AG09309 (cell line): ENCODE measurements at regions not wholly inside any gene's neighbourhood (a gene's known extent, or its start where the extent isn't known, plus 50 kb on each side); places are given as distances from the start of the nearest gene placed in this dataset.
A peak's percentile ranks its signal among the peaks of the same experiment; 100 is the strongest.

ENCODE experiments used
- DNase-seq: peaks from one replicate; pipeline ENCODE4 v3.0.0-alpha.2; 2010; ENCODE audit warnings: low read depth
- H3K4me3 ChIP-seq: 2 replicates; pipeline ENCODE4 v1.5.1; 2011; ENCODE audit warnings: mild to moderate bottlenecking, low read depth, low read length, moderate library complexity; ENCODE audit not compliant: control insufficient read depth
- TF ChIP-seq, protein P1 (sequence below): IDR thresholded peaks from 2 replicates; pipeline ENCODE4 v1.5.1; 2011; ENCODE audit warnings: mild to moderate bottlenecking, low read depth, low read length, inconsistent platforms; ENCODE audit not compliant: insufficient read depth, control insufficient read depth; ENCODE audit errors: missing control alignments

DNA sequence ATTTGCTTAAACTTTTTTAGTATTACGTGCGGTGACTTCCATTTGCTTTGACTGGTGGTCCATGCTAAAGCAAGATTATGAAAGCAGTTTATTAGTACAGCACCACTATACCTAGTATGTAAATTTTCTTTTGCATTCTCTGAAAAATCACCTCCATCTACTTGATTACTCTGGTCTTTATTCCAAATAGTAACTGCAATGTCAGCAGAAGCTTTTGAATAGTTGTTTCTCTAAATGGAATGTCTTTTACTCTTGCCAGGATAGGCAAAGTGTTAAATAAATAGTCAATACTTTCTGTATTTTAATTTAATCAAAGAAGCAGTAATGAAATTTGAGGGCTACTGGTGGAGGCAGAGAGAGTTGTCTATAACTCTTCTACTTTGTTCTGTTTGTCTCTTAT is 167.2 kb upstream of the SLC4A4 start:
- no peak overlapping the region for H3K4me3 ChIP-seq
- TF ChIP-seq, protein P1, sequence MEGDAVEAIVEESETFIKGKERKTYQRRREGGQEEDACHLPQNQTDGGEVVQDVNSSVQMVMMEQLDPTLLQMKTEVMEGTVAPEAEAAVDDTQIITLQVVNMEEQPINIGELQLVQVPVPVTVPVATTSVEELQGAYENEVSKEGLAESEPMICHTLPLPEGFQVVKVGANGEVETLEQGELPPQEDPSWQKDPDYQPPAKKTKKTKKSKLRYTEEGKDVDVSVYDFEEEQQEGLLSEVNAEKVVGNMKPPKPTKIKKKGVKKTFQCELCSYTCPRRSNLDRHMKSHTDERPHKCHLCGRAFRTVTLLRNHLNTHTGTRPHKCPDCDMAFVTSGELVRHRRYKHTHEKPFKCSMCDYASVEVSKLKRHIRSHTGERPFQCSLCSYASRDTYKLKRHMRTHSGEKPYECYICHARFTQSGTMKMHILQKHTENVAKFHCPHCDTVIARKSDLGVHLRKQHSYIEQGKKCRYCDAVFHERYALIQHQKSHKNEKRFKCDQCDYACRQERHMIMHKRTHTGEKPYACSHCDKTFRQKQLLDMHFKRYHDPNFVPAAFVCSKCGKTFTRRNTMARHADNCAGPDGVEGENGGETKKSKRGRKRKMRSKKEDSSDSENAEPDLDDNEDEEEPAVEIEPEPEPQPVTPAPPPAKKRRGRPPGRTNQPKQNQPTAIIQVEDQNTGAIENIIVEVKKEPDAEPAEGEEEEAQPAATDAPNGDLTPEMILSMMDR = no peak
- DNase-seq = no peak

DNA sequence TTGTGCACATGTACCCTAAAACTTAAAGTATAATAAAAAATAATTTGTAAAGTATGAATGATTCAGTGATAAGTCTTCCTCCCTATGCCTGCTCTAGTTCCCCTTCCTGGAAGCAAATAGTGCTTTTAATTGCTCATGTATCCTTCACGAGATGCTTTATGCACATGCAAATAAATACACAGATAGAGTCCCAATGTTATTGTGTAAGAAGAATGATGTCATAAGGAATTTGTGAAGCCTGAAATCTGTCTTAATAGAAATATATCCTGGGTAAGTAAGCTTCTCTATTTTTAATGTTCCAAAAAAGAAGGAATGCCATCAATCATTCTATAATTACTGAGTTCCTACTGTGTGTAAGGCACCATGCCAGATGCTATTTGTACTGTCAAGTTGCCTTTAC is 157.5 kb upstream of the SLC4A4 start:
- TF ChIP-seq, protein P1 = no peak
- DNase-seq = no peak
- no peak overlapping the region for H3K4me3 ChIP-seq

DNA sequence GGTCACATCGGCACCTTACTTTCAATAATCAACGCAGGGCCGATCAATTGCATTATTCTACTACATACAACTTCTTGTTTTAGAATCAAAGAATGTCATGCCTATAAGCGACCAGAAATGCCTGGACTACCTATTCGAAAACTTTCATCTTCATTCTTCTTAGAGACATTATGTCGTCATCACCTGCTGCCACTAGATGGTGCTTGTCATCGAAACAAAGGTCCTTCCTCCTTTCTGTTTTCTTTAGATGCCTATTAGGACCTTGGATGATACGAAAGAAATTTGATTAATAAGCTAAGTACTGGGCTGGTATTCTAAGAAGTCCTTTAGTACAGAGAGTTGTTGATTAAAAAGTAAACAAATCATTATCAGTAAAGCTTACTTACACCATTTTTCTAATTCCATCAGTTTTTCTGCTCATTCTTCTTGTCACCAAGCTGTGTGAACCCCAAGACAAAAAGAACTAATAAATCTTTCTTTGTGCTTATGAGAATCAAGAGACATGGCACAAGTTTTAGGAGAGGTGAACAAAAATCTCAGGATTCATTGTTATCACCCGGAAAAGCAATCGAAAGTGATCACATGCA is 154.5 kb upstream of the SLC4A4 start:
- peak; percentile 18 for DNase-seq
- TF ChIP-seq, protein P1 = peak; percentile 64
- H3K4me3 ChIP-seq = no peak overlapping the region

DNA sequence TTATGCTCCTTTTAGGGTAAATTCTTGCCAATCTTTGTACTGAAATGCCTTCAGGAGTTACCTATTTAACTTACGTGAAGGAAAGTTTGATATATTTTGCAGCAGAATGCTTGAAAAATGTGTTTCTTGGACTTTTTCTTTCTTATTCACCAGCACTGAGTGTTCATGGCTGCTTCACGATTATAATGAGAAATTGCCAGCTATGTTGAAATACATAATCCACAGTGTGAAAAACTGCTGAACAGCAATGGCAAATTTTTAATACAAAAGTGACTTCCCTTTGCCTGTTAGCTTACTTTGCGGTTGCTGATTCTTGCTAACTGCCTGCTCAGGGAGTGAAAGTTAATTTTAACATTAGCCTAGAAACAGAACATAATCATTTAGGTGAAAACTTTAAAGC is 153.8 kb upstream of the SLC4A4 start:
- no peak for DNase-seq
- H3K4me3 ChIP-seq = no peak overlapping the region
- TF ChIP-seq, protein P1 = no peak

DNA sequence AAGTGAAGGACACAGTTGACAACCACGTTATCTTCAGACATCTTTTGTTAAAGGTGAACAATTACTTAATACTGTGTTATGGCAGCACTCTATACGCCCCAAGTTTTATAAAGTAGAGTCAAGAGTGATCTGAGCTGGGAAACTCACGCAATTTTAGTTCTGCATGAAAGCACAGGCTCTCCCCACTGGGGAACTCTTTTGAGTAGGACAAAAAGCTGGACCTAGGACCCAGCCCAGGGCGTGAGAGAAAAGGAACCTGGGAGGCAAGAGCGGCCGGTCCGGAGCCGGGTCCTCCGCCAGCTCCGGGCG is 152.6 kb upstream of the SLC4A4 start:
- DNase-seq = no peak
- peak overlapping the region; percentile 90 for H3K4me3 ChIP-seq
- TF ChIP-seq, protein P1 = no peak

DNA sequence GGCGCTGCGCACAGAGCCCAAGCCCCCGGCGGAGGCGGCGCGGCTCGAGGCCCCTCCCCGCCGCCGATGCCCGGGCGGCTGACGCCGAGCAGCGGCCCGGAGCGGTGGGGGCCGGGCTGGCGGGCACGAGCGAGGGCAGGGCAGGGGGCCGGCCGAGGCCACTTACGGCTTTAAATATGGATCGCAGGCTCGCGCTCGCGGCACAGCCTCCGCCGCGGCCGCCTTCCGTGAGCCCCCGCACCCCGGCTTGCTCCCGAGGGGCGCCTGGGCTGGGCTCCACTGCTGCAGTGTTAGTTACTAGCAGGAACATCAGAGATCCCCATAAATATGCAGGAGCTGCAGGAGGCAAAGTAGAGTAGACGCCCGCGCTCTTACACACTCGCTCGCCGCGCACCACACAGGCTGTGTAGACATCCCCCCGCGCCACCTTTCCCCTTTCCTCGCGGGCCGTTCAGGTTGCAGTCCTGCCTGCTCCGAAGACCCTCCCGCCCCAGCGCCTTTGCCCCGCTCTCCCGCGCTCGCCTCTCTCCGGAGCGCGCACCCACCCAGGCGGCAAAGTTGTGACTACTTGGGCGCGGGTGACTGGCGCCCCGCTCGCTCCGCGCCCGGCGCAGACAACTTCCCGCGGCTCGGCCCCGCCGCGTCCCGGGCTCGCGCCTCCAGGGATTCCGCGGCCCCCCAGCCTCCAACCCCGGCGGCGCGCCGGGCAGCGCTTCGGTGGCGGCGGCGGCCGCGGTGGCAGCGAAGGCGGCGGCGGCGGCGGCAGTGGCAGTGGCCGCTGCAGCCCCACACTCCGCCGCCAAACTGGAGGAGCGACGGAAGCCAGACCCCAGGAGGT is 152.0 kb upstream of the SLC4A4 start:
- DNase-seq = no peak
- TF ChIP-seq, protein P1 = no peak
- H3K4me3 ChIP-seq = peak overlapping the region; percentile 90
